ENCODE measurements at regions not wholly inside any gene's neighbourhood (a gene's known extent, or its start where the extent isn't known, plus 50 kb on each side); places are given as distances from the start of the nearest gene placed in this dataset.
"Not testable (repeated sequence)": the region's sequence is repeated elsewhere in the genome, so short reads cannot be mapped to it uniquely, and the experiment has no call there.

DNA sequence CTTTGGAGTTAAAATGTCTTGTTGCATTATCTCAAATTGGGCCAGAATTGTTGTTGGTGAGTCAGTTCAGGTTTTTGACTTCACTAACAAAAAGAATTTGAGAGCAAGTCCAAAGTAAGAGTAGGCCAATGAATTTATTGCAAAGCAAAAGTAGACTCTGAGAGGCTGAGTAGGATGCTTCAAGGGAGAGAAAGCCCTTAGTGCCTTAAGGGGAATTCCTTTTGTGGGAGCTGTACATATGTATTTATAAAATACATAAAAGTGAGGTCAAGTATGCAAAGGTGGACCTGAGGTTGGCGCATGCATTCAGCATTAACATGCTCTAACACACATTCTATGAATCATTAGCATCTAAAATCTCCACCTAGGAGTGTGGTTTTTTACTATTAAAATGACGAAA, 565.4 kb downstream of the GRXCR1 start:
- no peak for DNase-seq

DNA sequence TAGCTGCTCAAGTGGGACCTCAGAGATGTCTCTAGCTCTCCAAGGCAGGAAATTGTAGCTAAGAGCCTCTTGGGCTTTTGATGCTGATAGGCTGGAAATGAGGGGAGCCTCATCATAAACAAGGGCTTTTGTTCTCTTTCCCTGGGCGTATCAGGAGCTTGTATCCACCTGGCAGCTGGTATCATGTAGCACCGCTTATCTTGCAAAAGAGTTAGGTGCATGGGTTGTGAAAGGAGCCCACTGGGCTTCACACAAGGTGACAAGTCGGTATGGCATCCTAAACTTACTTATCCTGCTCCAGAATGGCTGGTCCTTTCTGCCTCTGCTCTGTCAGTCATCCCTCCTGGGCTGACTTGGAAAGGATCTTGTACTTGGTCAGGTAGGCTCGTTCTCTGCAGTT, 565.8 kb downstream of the GRXCR1 start:
- DNase-seq, result no peak

DNA sequence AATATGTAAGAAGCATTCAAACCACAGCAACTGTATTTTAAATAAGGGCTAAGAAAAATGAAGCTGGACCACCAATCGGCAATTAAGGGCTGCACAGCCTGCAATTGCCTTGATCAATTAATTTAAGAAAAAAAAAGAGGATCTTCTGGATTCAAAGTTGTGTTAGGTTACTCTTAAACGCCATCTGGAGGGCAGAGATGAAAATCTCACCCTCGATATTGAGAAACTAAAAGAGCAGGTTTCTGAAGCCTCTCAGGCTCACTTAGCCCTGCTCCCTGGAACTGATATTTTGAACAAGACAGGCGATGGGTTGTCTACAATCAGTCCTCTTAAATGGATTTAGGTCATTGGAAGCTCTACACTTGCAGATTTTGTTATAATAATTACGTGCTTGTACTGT, 579.4 kb downstream of the GRXCR1 start:
- DNase-seq, result no peak

DNA sequence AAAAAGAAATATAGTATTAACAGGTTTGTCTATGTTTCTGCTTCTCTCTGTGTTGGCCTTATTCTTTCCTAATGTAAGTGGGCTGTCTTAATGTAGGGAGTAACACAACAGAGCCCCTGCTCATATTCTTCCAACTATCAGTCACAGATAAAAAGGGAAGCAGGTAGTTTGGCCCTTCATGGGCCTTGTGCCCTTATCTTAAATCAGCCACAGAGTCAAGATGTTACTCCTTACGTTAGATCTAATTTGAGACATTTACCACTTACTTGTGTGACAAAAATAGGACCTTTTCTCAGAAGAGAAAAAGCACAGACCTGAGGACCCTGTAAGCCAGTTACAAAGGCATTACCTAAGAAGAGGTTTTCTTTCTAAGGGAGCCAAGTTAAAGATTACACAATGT, 589.0 kb downstream of the GRXCR1 start:
- DNase-seq, result no peak

DNA sequence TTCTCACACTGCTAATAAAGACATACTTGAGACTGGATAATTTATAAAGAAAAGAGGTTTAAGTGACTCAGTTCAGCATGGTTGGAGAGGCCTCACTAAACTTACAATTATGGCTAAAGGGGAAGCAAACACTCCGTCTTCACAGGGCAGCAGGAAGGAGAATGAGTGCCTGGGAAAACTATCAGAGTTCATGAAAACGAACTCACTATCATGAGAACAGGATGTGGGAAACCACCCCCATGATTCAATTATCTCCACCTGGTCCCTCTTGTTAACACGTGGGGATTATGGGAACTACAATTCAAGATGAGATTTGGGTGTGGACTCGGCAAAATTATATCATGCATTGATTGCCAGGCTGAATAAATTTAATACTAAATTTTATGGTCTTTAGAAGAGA, 592.7 kb downstream of the GRXCR1 start:
- DNase-seq, result no peak

DNA sequence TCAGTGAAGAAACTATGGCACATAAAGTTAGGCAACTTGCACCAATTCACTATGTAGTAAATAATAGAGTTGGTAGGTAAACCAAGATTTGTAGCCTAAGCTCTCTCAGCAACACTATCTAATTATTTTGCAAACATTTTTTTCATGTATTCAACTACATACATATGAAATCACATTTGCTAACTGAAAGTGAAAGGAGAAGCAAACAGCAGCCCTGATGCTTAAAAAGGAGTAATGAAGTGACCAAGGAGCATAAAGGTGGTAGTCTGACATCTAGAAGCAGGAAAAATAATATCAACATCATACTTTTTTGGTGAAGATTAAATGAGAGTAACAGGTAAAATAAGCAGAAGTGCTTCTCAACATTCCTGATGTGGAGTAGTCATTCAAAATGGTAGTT, 603.7 kb downstream of the GRXCR1 start:
- no peak for DNase-seq

DNA sequence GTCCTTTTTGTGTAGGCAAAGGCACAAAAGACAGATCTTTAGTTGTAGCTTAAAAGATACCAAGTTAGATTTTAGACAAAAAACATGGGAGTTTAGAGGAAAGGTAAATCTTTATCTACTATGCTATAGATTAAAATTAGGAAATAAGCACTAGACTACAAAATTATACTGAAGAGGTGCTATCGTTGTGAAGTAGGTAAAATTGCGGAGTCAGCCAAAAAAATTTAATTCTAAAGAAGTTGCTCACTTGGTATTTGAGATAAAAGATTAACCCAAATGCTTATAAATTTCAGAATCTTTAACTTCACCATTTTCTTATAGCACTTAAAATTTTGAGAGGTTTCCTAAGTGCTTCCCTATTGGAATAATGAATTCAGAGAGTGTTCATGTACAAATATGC, 604.1 kb downstream of the GRXCR1 start:
- no peak for DNase-seq

DNA sequence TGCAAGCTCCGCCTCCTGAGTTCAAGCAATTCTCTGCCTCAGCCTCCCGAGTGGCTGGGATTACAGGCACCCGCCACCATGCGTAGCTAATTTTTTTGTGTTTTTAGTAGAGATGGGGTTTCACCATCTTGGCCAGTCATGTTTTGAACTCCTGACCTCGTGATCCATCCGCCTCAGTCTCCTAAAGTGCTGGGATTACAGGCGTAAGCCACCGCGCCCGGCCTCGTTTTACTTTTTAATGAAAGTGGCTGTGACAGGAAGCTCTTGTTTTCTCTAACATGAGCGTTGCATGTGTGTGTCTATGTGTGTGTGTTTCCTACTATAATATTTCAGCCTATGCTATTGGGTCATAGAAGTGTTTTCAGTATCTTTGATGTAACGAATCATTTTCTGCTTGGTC, 613.3 kb downstream of the GRXCR1 start:
- DNase-seq, result not testable (repeated sequence)

DNA sequence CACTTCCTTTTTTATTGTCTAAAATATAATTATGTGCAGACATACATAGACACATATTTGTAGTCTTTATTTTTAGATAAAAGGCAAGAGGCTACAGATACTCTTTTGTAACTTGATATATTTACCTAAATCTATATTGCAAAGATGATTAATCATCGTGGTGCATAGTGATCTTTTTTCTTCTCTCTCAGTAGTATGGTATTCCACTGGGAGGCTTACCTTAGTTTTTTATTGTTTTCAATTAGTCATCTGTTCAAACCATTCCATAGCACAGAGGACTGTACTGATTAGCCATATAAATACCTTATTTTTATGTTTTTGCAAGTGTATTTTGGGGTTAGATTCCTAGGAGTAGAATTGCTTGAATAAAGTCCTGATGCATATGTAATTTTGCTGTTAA, 619.7 kb downstream of the GRXCR1 start:
- DNase-seq, result no peak

DNA sequence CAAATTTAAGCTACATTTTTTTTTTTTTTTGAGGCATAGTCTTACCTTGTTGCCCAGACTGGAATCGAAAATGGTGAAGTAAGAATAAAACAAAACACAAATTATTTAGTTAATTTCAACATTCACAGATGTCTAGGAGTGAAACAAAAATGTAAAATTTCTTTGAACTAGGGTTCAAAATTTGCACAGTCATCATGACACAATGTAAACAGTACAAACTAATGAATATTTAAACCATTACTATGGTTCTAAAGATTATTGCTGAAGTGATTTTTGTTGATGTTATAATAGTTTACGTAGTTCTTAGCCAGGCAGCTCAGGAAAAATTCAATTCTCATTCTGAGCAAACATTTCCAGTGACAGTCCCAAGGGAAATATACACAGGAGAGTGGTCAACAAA, 633.1 kb downstream of the GRXCR1 start:
- DNase-seq, result no peak

DNA sequence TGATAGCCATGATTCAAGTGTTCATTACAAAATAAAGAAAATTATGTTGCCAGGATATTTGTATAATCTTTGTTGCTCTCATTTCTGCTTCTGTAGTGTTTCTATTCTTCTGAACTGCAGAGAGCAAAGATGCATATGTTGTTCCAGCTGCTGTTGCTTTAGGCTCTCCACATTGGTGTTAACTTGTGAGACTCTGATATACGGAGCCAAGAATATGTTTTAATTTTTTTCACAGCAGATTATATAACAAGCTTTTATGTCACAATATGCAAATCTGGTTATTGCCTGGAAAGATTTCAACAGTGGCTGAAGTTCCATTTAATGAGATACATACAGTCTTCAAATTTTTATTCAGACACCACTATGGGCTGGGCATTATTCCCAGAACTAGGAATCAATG, 655.0 kb downstream of the GRXCR1 start:
- DNase-seq, result no peak

DNA sequence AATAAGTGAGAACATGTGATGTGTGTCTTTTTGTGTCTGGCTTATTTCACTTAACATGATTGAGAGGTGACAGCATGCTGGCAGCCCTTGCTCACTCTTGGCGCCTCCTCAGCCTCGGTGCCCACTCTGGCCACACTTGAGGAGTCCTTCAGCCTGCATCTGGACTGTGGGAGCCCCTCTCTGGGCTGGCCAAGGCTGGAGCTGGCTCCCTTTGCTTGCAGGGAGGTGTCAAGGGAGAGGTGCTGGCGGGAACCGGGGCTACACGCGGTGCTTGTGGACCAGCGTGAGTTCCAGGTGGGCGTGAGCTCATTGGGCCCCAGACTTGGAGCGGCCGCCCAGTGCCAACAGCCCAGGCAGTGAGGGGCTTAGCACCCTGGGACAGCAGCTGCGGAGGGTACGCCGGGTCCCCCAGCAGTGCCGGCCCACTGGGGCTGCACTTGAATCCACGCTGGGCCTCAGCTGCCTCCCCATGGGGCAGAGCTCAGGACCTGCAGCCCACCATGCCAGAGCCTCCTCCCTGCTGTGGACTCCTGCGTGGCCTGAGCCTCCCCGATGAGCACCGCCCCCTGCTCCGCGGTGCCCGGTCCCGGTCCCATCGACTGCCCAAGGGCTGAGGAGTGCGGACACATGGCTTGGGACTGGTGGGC, 658.6 kb downstream of the GRXCR1 start:
- no peak for DNase-seq

DNA sequence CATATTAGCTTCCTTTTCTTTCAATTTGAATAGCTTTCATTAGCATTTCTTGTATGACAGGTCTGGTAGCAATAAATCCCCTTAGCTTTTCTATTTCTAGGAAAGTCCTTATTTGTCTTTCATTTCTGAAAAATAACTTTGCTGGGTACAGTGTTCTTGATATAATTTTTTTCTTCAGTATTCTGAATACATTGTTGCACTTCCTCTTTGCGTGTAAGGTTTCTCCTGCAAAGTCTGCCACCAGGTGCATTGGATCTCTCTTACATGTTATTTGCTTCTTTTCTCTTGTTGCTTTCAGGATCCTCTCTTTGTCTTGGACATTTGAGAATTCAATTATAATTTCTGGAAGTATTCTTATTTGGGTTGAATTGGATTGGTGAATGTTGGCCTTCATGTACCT, 663.7 kb downstream of the GRXCR1 start:
- no peak for DNase-seq

DNA sequence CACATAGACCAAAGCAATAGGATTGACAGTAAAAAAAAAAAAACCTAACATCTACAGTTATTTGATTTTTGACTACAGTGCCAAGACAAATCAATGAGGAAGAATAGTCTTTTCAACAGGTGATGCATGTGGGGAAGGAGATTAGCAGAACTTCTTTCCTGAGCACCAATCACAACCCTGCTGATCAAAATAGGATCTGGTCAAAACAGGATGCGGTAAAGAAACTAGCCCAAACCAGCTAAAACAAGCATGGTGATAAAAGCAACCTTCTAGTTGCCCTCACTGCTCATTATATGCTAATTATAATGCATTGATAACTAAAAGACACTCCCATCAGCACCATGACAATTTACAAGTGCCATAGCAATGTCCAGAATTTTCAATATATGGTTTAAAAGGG, 667.5 kb downstream of the GRXCR1 start:
- no peak for DNase-seq

DNA sequence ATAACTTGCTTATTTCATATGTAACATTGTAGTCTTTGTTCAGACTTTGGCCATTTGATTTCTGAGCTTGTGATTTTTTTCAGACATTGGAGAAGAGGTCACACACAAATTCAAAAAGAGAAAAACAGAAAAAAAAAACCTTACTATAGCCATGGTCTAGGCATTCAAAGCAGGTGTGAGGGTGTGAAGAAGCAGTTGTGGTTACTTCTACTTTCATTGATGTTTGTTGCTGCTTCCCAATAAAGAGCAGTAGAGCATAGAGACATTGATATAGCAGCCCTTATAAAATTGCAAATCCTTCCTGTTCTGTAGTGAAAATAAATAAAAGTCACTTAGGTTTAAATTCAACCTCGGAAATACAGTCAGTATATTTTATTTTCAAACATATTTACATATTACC, 671.6 kb downstream of the GRXCR1 start:
- DNase-seq, result no peak

DNA sequence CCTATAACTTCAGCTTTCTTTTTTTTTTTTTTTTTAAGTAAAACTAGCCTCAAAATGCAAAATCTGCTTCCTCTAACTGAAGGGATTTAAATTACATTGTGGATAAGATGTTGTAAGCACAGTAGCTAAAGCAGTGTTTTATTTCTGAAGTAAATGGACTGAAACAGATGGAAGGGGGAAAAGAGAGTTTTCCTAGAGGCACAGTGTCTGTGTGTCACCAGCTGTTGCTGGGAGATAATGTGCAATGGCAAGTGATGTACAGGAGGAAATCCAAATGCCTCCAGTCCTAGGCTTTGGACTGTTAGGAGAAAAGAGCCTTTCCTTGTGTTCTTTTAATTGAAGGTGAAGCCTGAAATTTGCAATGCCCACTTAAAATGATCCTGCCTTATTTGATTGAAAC, 672.1 kb downstream of the GRXCR1 start:
- DNase-seq, result no peak

DNA sequence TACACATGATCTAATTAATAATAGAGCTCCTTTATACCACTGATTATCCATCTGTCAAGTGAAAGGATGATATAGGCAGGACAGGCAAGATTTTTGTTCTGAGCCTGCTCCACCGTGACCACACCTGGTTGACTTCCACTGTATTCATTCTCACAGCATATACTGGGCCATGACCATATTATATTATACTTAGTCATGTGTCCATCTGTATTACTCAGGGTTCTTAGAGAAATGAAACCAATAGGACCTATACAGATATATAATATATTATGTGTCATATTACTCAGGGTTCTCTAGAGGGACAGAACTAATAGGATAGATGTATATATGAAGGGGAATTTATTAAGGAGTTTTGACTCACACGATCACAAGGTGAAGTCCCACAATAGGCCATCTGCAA, 675.1 kb downstream of the GRXCR1 start:
- DNase-seq, result no peak

DNA sequence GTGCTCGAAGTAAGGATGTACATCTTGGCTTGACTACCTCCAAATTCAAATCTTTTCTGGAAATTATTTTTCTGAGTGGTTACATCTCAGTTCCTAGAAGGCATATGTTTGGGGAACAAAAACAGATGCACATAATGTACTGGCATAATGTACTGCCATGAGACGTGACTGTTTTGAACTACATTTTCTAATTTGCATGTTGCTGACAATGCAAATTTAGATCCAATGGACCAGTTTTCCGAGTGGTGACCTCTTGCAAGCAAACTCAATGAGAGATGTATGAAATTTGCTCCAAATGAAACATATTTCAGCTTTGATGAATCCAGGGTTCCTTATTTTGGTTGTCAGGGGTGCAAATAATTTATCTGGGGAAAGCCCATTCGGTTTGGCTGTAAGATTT, 694.3 kb downstream of the GRXCR1 start:
- DNase-seq, result no peak

DNA sequence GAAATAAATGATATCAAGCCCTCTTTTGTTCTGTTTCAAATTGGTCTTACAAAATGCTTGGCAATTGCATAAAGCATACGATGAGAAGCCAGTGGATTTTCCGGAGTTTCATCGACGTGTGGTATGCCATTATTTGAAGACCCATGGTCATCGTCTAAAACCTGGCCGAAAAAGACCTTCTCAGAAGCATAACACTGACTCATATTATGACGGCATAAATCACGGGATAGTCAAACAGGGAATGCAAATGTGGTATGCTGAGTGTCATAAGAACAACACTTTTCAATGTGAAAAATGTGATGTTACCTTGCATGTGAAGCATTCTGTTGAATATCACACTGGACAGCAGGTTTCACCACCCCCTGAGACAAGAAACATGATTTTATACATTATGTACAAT, 695.2 kb downstream of the GRXCR1 start:
- no peak for DNase-seq

DNA sequence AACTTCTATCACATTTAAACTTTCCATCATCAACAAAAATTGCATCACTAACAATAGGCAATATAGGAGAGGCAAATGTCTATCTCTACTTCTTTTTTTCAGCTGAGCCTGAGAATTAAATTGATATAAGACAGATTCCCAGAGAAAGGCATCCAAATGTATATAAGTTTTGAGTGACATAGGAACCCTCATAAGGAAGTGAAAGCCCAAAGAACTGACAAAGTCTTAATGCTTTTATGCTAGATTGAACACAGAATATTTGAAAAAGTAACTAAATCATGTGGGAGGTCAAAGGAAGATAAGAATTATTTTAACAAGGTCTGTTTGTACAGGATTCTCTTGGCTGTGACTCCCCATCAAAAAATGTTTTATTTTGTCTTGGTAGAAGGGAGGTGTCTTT, 714.9 kb downstream of the GRXCR1 start:
- DNase-seq, result no peak

DNA sequence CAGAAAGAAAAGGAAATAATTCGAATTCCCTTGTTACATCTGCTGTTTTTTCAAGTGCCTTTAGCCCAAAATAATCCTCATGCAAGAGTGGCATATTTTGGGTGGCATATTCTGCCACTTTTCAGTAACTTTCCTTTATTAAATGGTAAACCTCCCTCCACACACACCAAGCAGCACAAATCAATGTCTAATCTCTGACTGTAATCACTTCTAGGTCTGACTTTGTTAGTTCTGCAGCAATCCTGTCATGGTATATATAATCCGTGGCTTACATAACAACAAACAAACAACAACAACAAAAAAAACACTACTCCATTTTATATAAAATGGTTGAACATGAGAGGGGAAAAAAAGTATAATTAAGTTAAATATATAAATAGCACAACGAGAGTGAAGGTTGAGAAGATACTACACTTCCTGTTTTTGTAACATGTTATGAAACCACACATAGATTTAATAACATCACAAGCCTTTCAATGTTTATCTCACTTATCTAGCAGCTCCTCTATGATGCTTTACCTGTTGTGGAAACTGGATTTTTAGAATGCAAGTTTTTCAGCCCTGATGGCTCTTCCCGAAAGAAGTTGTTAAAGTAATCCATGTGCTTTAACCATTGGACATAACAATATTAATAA, 715.4 kb downstream of the GRXCR1 start:
- no peak for DNase-seq

DNA sequence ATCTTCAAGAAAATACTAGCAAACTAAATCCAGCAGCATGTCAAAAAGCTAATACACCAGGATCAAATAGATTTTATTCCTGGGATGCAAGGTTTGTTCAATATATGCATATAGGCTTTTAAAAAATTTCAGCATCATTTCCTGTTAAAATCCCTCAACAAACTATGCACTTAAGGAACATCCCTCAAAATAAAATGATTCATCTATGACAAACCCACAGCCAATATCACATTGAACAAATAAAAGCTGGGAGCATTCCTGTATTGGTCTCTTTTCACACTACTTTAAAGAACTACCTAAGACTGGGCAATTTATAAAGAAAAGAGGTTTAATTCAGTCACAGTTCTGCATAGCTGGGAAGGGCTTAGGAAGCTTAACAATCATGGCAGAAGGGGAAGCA, 726.7 kb downstream of the GRXCR1 start:
- no peak for DNase-seq

DNA sequence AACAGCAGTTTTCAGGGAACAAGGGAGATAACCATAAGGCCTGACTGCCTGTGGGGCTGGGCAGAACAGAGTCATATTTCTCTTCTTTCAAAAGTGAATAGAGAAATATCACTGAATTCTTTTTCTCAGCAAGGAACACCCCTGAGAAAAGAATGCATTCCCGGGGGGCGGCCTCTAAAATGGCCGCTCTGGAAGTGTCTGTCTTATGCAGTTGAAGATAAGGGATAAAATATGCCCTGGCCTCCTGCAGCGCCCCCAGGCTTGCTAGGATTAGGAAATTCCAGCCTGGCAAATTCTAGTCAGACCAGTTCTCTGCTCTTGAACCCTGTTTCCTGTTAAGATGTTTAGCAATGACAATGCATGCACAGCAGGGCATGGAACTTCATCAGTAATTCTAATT, 745.4 kb downstream of the GRXCR1 start:
- DNase-seq, result not testable (repeated sequence)

DNA sequence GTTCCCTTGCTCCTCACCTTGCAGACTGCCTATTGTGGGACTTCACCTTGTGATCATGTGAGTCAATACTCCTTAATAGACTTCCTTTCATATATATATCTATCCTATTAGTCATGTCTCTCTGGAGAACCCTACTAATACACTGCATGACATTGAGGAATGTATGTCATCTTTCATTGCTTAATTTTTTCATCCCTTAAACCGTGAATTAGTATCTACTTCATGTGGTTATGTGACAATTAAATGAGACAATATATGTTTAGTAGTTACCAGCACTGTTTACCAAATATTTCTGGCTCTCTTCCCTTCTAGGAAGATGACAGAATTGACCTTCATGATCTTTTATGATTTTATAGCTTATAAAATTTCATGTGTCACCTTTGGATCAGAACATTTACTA, 759.5 kb downstream of the GRXCR1 start:
- no peak for DNase-seq

DNA sequence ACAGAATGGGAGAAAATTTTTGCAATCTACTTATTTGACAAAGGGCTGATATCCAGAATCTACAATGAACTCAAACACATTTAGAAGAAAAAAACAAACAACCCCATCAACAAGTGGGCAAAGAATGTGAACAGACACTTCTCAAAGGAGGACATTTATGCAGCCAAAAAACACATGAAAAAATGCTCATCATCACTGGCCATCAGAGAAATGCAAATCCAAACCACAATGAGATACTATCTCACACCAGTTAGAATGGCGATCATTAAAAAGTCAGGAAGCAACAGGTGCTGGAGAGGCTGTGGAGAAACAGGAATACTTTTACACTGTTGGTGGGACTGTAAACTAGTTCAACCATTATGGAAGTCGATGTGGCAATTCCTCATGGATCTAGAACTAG, 767.0 kb downstream of the GRXCR1 start:
- not testable (repeated sequence) for DNase-seq

Measured in NCI-H2081 treated with DMSO at 0.1 percent for 48 hours (cell line).